ENCODE measurements at regions not wholly inside any gene's neighbourhood (a gene's known extent, or its start where the extent isn't known, plus 50 kb on each side); places are given as distances from the start of the nearest gene placed in this dataset.
A peak's percentile ranks its signal among the peaks of the same experiment; 100 is the strongest.

DNA sequence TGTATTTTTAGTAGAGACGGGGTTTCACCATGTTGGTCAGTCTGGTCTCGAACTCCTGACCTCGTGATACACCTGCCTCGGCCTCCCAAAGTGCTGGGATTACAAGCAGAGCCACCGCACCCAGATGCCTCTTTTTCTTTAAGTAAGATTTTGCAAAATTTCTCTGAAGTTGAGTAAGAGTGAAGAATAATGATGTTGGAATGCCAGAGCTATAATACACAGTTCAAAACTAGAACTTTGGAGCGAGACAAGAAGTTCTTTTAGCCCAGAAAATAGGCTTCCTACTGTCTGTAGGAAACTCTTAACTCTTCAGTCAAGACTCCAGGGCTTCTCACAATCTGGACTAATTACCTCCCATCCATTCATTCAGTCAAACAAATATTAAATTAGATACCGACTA is 51.4 kb downstream of the MARCHF4 start:
- DNase-seq (ENCODE audit: low read depth), result no peak
- H3K4me3 ChIP-seq (ENCODE audit: low read depth, low read length), result no peak overlapping the region
- TF ChIP-seq, protein P1, sequence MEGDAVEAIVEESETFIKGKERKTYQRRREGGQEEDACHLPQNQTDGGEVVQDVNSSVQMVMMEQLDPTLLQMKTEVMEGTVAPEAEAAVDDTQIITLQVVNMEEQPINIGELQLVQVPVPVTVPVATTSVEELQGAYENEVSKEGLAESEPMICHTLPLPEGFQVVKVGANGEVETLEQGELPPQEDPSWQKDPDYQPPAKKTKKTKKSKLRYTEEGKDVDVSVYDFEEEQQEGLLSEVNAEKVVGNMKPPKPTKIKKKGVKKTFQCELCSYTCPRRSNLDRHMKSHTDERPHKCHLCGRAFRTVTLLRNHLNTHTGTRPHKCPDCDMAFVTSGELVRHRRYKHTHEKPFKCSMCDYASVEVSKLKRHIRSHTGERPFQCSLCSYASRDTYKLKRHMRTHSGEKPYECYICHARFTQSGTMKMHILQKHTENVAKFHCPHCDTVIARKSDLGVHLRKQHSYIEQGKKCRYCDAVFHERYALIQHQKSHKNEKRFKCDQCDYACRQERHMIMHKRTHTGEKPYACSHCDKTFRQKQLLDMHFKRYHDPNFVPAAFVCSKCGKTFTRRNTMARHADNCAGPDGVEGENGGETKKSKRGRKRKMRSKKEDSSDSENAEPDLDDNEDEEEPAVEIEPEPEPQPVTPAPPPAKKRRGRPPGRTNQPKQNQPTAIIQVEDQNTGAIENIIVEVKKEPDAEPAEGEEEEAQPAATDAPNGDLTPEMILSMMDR (IDR thresholded peaks at IDR 0.05; ENCODE audit: insufficient read depth, low read length), result no peak

DNA sequence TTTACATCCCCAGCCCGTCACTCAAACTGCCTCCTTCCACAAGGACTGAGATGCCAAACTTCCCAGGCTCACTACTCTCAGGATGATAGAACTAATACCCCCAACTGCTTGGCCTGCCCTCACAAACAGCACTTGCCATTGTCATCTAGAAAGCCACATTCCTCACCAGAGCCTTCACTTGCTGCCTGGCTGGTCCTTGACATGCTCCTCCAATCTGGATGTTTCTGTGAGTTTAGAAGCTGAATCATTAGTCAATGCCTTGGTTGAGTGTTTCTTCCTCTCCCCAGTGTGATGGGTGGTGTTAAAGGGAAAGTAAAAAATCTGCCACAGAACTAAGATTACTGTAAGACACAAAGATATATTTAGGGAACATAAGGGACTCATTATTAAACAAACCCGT is 52.5 kb downstream of the MARCHF4 start:
- peak; percentile 44 for DNase-seq (ENCODE audit: low read depth)
- H3K4me3 ChIP-seq (ENCODE audit: low read depth, low read length), result no peak overlapping the region
- TF ChIP-seq, protein P1 (IDR thresholded peaks at IDR 0.05; ENCODE audit: insufficient read depth, low read length), result no peak

DNA sequence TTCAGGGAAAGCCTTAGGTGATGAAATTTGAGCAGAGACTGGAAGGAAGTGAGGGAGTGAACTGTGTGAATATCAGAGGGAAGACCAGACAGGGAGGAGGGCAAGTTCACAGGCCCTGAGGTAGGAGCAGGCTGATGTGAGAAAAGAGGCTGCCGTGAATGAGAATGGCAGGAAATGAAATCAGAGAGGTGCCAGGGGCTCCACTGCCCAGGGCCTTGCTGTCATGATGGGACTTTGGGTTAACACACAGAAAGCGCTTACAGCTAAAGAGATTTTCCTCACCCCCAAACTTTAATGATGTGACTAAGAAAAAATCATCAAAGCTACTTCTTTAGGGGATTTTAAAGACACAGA is 53.8 kb downstream of the MARCHF4 start:
- TF ChIP-seq, protein P1 (IDR thresholded peaks at IDR 0.05; ENCODE audit: insufficient read depth, low read length), result no peak
- H3K4me3 ChIP-seq (ENCODE audit: low read depth, low read length), result no peak overlapping the region
- no peak for DNase-seq (ENCODE audit: low read depth)

DNA sequence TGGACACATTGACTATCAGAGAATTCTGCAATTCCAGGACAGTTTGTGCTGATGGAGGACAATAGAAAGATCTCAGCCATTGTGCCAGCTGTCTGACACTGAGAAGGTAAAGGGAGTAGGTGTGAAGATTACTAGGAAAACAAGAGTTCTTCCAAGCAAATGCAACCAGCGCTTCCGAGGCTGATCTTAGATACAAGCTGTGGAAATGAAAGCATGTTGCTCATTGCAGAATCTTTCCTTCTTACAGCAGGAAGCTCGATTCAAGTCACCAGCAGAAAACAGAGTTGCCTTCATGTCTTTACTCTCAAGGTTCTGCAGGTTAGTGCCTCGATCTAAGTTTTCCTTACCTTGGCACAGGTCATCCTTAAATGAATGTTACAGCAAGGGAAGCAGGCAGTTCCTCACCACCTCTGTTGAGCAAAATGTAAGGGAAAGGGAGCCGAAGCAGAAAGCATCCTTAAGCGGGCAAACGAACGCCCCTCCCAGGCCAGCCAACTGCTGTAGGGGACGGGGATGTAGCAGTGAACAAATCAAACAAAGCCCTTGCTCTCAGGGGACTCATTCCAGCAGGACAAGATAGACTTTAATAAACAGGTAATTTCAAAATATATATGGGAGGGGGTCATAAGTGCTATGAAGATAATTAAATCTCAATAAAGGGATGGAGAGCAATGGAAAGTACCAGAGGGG is 54.3 kb downstream of the MARCHF4 start:
- TF ChIP-seq, protein P1 (IDR thresholded peaks at IDR 0.05; ENCODE audit: insufficient read depth, low read length), result no peak
- DNase-seq (ENCODE audit: low read depth), result no peak
- H3K4me3 ChIP-seq (ENCODE audit: low read depth, low read length), result no peak overlapping the region

DNA sequence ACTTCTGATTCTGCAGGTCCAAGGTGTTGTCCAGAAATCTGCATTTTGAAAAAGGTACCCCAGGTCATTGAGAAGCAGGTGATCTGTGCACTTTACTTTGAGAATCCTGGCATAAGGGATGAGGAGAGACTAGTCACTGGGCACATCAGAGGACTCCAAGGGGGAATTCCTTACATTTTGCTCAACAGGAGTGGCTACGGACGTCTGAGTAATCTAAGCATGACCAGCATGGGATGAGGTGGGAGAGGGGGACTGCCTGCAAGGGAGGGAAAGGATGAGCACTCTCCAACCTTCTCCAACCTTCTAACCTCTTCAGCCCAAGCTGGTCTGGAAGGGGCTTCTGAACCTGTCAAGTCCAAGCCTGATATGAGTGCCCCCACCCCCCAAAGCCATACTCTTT is 55.5 kb downstream of the MARCHF4 start:
- TF ChIP-seq, protein P1 (IDR thresholded peaks at IDR 0.05; ENCODE audit: insufficient read depth, low read length), result no peak
- no peak overlapping the region for H3K4me3 ChIP-seq (ENCODE audit: low read depth, low read length)
- peak; percentile 67 for DNase-seq (ENCODE audit: low read depth)

DNA sequence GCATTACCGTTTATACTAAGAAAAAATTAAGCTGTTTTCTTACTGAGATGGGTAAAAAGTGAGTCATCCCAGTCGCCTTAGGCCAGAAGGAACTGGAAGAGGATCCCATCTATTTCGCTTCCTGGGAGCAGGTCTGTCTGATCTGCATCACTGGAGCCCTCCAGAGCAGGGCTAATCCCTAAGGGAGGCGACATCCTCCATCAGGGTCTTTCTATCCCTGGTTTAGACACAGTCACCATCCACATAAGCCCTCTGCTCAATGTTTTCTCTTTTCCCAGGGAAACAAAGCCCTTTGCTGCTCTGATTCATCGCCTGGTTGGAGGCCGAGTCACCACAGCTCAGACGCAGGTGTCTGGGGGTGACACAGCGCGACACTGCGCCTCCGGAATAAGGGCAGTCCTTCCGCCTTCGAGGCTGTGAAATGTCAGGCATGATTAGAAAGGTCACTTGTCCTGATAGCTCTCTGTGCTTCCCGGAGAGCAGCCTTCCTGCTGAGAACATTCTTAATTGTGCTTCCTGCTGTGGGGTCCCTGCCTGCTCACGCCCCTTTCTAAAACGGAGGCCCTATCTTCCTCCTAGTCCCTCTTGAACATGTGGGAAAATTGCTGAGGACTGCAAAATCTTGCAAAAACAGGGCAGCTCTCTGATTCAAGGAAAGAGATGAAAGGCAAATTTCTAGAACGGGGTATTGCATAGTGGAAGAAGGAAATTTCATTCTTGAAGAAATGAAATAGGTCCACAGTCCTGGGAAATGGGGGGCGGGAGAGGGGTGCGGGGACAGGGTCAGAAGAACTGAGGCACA is 56.3 kb downstream of the MARCHF4 start:
- TF ChIP-seq, protein P1 (IDR thresholded peaks at IDR 0.05; ENCODE audit: insufficient read depth, low read length), result no peak
- no peak overlapping the region for H3K4me3 ChIP-seq (ENCODE audit: low read depth, low read length)
- DNase-seq (ENCODE audit: low read depth), result peak; percentile 63
